ENCODE measurements at regions not wholly inside any gene's neighbourhood (a gene's known extent, or its start where the extent isn't known, plus 50 kb on each side); places are given as distances from the start of the nearest gene placed in this dataset.

GRCh38 chr5:123690821-123691220 is 178.8 kb downstream of the CSNK1G3 start:
- Histone ChIP-seq H4K20me1 (ENCODE audit: control insufficient read depth, insufficient read depth, insufficient read length) (no peaks in the 10 kb centered on the region), H4K8ac (replicated peaks; ENCODE audit: insufficient read length, low read depth, low read length) (no peak overlapping the region), H3K18ac (ENCODE audit: insufficient read length, low read depth, low read length) (no peak overlapping the region), H3K23ac (ENCODE audit: insufficient read length, low read depth, low read length) (no peak overlapping the region), H2BK20ac (ENCODE audit: low read depth, low read length, poor library complexity, severe bottlenecking) (no peak overlapping the region), H2BK5ac (ENCODE audit: insufficient read length, low read length) (no peak overlapping the region), H3K4me2 (ENCODE audit: insufficient read depth, insufficient read length, low read length) (no peak overlapping the region), H3K14ac (ENCODE audit: insufficient read depth, low read length) (no peak overlapping the region), H4K5ac (ENCODE audit: insufficient read length, low read depth, low read length) (no peak overlapping the region), H3K79me1 (ENCODE audit: insufficient read depth, low read depth, low read length, poor library complexity, severe bottlenecking) (no peaks in the 10 kb centered on the region), H3K4ac (ENCODE audit: low read depth, low read length) (no peak overlapping the region), H4K91ac (ENCODE audit: insufficient read length, low read depth, low read length) (no peak overlapping the region), H2BK15ac (ENCODE audit: low read depth, low read length) (no peak overlapping the region), H3K27ac (ENCODE audit: insufficient read length, low read depth, low read length) (no peak overlapping the region), H2BK12ac (ENCODE audit: insufficient read length, low read depth, low read length) (no peak overlapping the region), H3K56ac (ENCODE audit: insufficient read length, low read depth, low read length) (no peak overlapping the region), H2AFZ (ENCODE audit: low read length) (no peak overlapping the region), H3K23me2 (ENCODE audit: insufficient read length, low read depth, low read length, poor library complexity, severe bottlenecking) (no peaks in the 10 kb centered on the region), H3T11ph (ENCODE audit: low read length) (no peak overlapping the region), H3K27me3 (ENCODE audit: insufficient read depth, low read length) (no peaks in the 10 kb centered on the region), H3K9ac (ENCODE audit: extremely low read depth, insufficient read length, low read length) (no peak overlapping the region), H3K4me1 (ENCODE audit: insufficient read depth, low read length) (no peaks in the 10 kb centered on the region), H3K79me2 (ENCODE audit: insufficient read depth, low read length) (no peaks in the 10 kb centered on the region), H2AK5ac (ENCODE audit: insufficient read length, low read length) (no peak overlapping the region), H2BK120ac (ENCODE audit: low read depth, low read length, poor library complexity, severe bottlenecking) (no peak overlapping the region), H3K9me3 (ENCODE audit: control insufficient read depth, low read depth, low read length) (no peaks in the 10 kb centered on the region)
- Mint-ChIP-seq H3K4me3 (no peak overlapping the region), H3K36me3 (ENCODE audit: insufficient read depth in 1 of 3, low read depth in 3 of 3) (peaks cover 6 to 10% (median 8%) of the 10 kb centered on the region in 3 experiments; a peak in 6 of 7 replicates), H3K27me3 (ENCODE audit: low read depth) (no peaks in the 10 kb centered on the region), H3K9me3 (peaks cover 10 to 11% of the 10 kb centered on the region in 2 experiments; a peak in 4 of 5 replicates), H3K27ac (no peak overlapping the region), H3K4me1 (no peaks in the 10 kb centered on the region)
- TF ChIP-seq CTCF (conservative IDR thresholded peaks at IDR 0.05), result no peak
- no peak for DNase-seq
